Skeletal muscle satellite cell (primary cell): ENCODE measurements at regions not wholly inside any gene's neighbourhood (a gene's known extent, or its start where the extent isn't known, plus 50 kb on each side); places are given as distances from the start of the nearest gene placed in this dataset.

Experiments
- H3K27me3 ChIP-seq: 2 replicates; pipeline ENCODE4 v1.7.0; 2013; ENCODE audit warnings: low read length; ENCODE audit not compliant: control insufficient read depth, insufficient read depth
- H3K36me3 ChIP-seq: 2 replicates; pipeline ENCODE4 v1.7.0; 2013; ENCODE audit warnings: mild to moderate bottlenecking, control low read depth, low read length; ENCODE audit not compliant: insufficient read depth
- H3K4me1 ChIP-seq: 2 replicates; pipeline ENCODE4 v1.7.0; 2013; ENCODE audit warnings: low read length; ENCODE audit not compliant: control insufficient read depth, insufficient read depth
- H3K4me2 ChIP-seq: 2 replicates; pipeline ENCODE4 v1.7.0; 2013; ENCODE audit warnings: mild to moderate bottlenecking, low read length
- H3K4me3 ChIP-seq: 2 replicates; pipeline ENCODE4 v1.7.0; 2013; ENCODE audit warnings: low read length
- H3K9ac ChIP-seq: 2 replicates; pipeline ENCODE4 v1.7.0; 2013; ENCODE audit warnings: mild to moderate bottlenecking, low read depth, low read length, moderate library complexity
- H3K9me3 ChIP-seq: replicated peaks from 2 replicates; pipeline ENCODE4 v1.7.0; 2013; ENCODE audit warnings: mild to moderate bottlenecking, control low read depth, low read length

DNA sequence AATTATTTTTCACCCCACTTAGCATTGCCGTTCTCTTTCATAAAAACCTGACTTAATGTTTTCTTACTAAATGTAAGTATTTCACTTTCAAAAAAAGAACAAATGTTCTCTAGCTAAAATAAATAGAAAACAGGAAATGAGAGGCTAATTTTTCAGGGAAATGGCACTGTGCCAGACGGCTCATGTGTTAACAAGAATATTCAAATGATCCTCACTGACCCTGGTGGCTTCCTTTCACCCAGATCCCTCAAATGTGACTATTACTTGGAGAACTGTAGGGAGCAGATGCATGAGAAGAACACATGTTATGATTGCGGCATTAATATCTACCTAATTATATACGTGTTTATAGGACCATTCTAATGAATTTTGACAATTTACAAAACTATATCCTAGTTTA, 827.7 kb downstream of the SOCS6 start:
- no peak overlapping the region for H3K4me3 ChIP-seq
- H3K36me3 ChIP-seq: no peaks in the 10 kb centered on the region

DNA sequence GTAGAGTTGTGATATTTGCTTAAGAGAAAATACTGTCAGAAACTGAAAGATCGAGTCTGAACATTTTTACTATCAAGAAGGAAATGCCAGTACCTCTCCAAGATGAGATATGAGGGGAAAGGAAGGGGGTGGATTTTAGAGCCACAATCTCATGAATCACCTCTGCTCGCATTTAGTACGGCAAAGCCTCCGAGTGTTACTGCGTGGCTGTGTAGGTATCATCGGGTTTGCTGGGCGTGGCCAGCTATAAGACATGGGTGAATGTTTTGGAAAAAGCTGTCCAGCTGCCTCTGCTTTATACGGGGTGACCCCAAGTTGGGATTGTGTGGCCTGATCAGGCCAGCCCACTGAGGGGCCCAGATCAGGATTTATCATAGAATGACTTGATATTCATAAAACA, 826.4 kb downstream of the SOCS6 start:
- no peaks in the 10 kb centered on the region for H3K27me3 ChIP-seq
- H3K4me1 ChIP-seq: no peaks in the 10 kb centered on the region
- no peaks in the 10 kb centered on the region for H3K36me3 ChIP-seq
- no peak overlapping the region for H3K4me2 ChIP-seq
- H3K4me3 ChIP-seq: no peak overlapping the region
- peaks cover 3% of the 10 kb centered on the region for H3K9me3 ChIP-seq
- H3K9ac ChIP-seq: no peak overlapping the region

More for the DNA sequence above, 827.7 kb downstream of the SOCS6 start:
- H3K4me2 ChIP-seq: no peak overlapping the region
- peaks cover 3% of the 10 kb centered on the region for H3K9me3 ChIP-seq
- H3K9ac ChIP-seq: no peak overlapping the region
- H3K4me1 ChIP-seq: no peaks in the 10 kb centered on the region
- H3K27me3 ChIP-seq: no peaks in the 10 kb centered on the region

DNA sequence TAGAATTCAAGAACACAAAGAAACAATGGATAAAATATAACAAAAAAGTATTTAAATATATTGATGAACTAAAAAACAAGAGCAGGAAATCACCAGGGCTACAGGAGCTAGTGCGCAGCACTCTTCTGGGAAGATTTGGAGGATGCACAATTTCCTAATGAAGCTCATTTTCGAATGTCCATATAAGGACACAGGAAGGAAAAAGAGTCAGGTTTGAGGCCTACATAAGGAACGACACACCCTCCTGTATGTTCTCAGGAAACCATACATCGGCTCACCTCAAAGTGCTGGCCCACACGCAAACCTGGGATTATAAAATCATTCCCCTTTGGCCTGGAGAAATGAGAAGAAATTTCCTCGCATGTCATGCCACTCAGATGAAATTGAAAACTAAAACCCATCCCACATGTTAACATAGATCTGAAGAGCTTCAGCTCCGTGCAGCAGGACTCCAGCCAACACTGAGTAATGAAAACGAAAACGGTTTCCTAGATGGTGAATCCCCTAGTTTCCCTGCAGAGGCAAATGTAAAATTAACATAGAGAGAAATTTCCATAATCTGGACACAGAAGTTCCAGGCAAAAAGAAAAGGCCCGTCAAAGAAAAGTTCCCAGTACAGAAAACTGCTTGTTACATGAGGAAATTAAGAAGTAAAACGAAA, 825.8 kb downstream of the SOCS6 start:
- H3K4me2 ChIP-seq: no peak overlapping the region
- H3K27me3 ChIP-seq: no peaks in the 10 kb centered on the region
- H3K9ac ChIP-seq: no peak overlapping the region
- peaks cover 3% of the 10 kb centered on the region for H3K9me3 ChIP-seq
- no peaks in the 10 kb centered on the region for H3K36me3 ChIP-seq
- no peaks in the 10 kb centered on the region for H3K4me1 ChIP-seq
- no peak overlapping the region for H3K4me3 ChIP-seq

DNA sequence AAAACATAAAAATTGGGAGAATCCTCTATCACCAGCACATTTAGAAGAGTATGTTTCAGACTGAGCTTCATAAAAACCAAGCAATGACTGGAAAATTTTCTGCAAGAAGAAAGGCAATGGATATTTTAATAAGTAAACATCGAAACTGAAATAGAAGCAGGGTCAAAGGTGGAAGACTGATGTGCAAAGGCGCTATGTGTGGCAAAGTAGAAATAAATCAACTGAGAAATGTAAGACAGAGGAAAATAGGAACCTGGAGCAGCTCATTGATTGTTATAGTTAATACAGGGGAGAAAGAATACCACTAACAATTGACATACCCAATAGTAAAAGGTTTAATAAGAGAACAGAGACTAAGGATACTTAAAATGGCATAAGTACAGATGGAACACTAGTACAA, 818.4 kb downstream of the SOCS6 start:
- no peaks in the 10 kb centered on the region for H3K4me1 ChIP-seq
- no peak overlapping the region for H3K4me2 ChIP-seq
- H3K9me3 ChIP-seq: peaks cover 3% of the 10 kb centered on the region
- no peak overlapping the region for H3K9ac ChIP-seq
- H3K4me3 ChIP-seq: no peak overlapping the region
- H3K36me3 ChIP-seq: no peaks in the 10 kb centered on the region
- no peaks in the 10 kb centered on the region for H3K27me3 ChIP-seq

DNA sequence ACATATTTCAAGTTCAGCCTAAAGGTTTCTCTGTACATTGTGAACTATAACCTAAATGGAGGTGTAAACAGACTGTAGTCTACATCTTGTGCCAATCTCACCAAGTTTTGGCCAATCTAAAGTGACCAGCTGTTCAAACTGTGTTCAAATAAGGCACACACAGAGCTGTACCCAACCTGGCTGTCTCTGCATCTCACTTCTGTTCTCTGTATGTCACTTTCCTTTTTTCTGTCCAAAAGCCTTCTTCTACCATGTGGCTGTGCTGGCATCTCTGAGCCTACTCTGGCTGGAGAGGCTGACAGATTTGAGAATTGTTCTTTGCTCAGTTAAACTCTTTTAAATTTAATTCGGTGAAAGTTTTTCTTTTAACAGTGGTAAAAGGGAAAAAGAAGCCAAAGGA, 817.9 kb downstream of the SOCS6 start:
- Histone ChIP-seq H3K4me3 (no peak overlapping the region), H3K36me3 (no peaks in the 10 kb centered on the region), H3K4me1 (no peaks in the 10 kb centered on the region), H3K9me3 (peaks cover 3% of the 10 kb centered on the region), H3K27me3 (no peaks in the 10 kb centered on the region), H3K4me2 (no peak overlapping the region), H3K9ac (no peak overlapping the region)

DNA sequence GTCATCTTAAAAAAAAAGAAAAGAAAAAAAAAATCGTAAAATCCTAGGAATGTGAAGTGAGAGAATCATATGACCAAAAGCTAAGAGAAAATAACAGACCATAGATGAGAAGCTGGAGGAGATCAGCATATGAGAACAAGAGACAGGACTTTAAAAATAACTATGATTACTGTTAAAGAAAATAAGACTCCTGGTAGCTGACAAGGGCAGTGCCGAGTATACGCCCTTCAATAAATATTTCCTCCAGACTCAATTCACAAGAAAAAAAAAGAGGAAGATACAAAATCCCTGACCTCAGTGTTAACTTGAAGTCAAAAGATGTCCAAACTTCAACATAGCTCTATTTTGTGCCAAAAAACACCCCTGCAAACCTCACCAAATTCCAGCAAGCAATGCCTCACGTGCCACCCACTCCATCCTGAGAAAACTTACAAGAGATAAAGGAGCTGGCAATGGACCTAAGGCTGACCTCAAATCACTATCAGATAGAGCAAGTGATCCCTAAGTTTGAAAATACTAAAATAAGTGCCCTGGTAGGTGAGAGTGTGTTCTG, 817.2 kb downstream of the SOCS6 start:
- H3K9ac ChIP-seq: no peak overlapping the region
- H3K4me1 ChIP-seq: no peaks in the 10 kb centered on the region

DNA sequence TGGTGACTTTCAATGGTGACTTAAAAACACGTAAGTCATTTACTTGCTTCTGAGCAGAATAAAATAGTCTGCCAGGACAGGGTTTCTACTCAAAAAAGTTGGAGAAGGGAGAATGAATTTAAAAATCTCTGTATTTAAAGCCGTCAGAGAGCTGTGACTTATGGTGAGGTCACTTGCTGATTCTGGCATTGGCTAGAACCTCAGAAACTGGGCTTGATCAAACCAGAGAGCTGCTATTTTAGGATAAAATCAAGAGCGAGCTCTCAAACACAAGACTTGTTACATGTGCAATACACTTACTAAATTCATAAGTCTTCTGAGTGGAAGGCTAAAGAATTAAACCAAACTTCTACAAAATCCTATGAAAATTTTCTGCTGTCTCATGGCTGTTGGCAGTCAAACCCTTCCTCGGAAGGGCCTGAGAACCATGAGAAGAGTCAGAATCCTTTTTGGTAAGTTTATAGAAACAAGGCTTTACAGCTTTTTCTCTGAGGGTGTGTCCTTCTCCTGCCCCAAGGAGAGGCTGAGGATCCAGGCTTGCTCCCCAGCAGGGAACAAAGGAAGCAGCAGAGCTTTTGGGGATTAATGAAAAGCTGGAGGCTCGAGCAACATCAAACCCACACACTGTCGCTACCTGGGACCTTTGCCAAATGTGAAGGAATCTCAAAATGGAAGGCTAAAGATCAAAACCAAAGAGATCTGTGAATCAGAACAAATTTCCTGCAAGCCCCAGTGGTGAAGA, 816.4 kb downstream of the SOCS6 start:
- no peaks in the 10 kb centered on the region for H3K9me3 ChIP-seq
- H3K4me1 ChIP-seq: no peaks in the 10 kb centered on the region
- H3K36me3 ChIP-seq: no peaks in the 10 kb centered on the region
- H3K4me3 ChIP-seq: no peak overlapping the region
- no peak overlapping the region for H3K4me2 ChIP-seq
- H3K9ac ChIP-seq: no peak overlapping the region
- no peaks in the 10 kb centered on the region for H3K27me3 ChIP-seq

More for the DNA sequence above, 817.2 kb downstream of the SOCS6 start:
- no peaks in the 10 kb centered on the region for H3K36me3 ChIP-seq
- H3K4me2 ChIP-seq: no peak overlapping the region
- H3K27me3 ChIP-seq: no peaks in the 10 kb centered on the region
- no peak overlapping the region for H3K4me3 ChIP-seq
- H3K9me3 ChIP-seq: peaks cover 3% of the 10 kb centered on the region

DNA sequence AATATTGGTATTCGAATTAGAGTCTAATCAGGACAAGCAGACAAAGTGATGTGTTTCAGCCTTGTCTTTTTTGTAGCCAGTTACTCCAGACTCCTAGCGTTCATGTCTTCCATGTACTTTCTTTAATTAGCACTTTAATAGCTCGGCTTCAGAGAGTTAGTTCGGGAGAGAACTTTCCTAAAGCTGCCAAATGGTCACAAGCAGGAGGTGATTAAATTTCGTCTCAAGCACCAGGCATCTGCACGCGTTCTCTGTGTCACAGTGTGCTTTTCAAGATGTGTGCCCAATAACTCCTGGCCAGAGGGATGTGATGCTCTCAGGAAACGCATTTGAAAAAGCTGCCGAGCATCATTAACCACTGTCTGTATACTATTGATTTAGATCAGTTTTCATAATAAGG, 790.8 kb downstream of the SOCS6 start:
- no peaks in the 10 kb centered on the region for H3K4me1 ChIP-seq
- no peaks in the 10 kb centered on the region for H3K36me3 ChIP-seq
- H3K9me3 ChIP-seq: peaks cover 11% of the 10 kb centered on the region
- H3K27me3 ChIP-seq: no peaks in the 10 kb centered on the region
- H3K4me2 ChIP-seq: no peak overlapping the region
- no peak overlapping the region for H3K9ac ChIP-seq
- H3K4me3 ChIP-seq: no peak overlapping the region

DNA sequence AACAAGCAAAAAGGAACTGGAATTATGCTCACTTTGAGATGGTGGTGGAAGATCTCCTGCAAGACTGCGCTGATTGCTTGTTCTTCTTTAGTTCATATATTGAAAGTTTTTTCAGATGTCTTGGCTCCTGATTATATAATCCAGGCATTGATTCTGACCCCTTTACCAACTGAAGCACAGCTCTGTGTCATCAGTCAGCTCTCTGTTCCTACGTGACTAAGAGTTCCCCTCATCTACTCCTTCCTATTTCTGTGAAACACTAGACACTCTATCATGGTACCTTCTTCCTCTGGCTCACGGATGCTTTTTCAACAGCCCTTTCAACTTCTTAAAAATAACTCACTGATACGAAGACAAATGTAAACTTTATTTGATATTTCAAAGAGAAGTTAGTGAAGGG, 788.6 kb downstream of the SOCS6 start:
- Histone ChIP-seq H3K4me1 (no peaks in the 10 kb centered on the region), H3K9me3 (peaks cover 11% of the 10 kb centered on the region), H3K4me2 (no peak overlapping the region), H3K27me3 (no peaks in the 10 kb centered on the region), H3K4me3 (no peak overlapping the region), H3K9ac (no peak overlapping the region), H3K36me3 (no peaks in the 10 kb centered on the region)

DNA sequence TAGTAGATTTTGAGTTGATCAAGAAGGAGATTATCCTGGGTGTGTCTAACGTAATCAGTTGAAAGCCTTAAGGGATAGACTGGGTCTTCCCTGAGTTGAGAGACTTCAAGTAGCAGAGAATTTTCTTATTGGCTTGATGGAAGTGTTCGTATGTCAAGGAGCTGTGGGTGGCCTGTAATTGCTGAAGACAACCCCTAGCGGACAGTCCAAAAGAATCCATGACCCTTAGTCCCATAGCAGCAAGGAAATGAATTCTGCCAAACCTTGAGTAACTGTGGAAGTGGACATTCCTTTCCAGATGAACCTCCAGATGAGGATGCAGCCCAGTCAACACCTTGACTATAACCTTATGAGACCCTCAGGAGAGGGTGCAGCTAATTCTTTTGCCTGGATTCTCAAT, 786.3 kb downstream of the SOCS6 start:
- Histone ChIP-seq H3K4me1 (no peaks in the 10 kb centered on the region), H3K9ac (no peak overlapping the region), H3K36me3 (no peaks in the 10 kb centered on the region), H3K27me3 (no peaks in the 10 kb centered on the region), H3K4me2 (no peak overlapping the region), H3K9me3 (peaks cover 11% of the 10 kb centered on the region), H3K4me3 (no peak overlapping the region)

DNA sequence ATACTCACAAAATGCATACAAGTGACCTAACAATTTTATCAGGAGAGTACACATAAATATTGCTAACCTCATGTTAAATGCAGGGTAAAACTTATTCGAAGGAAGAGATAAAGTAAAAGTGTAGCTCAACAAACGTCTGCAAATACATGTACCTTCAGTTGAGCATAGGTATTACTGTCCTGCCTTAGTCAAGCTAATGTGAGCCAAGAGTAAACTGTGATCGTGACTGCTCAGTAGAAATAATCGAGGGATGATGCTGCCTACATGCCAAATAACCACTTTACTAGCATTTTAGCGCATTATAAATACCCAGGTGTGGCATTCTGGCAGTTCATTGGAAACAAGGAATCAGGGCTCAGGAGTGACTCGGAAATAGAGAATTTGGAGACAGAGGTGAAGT, 779.5 kb downstream of the SOCS6 start:
- H3K27me3 ChIP-seq: no peaks in the 10 kb centered on the region
- no peaks in the 10 kb centered on the region for H3K36me3 ChIP-seq
- H3K9ac ChIP-seq: no peak overlapping the region
- no peak overlapping the region for H3K4me2 ChIP-seq
- no peaks in the 10 kb centered on the region for H3K4me1 ChIP-seq
- H3K4me3 ChIP-seq: no peak overlapping the region
- H3K9me3 ChIP-seq: peaks cover 3% of the 10 kb centered on the region

DNA sequence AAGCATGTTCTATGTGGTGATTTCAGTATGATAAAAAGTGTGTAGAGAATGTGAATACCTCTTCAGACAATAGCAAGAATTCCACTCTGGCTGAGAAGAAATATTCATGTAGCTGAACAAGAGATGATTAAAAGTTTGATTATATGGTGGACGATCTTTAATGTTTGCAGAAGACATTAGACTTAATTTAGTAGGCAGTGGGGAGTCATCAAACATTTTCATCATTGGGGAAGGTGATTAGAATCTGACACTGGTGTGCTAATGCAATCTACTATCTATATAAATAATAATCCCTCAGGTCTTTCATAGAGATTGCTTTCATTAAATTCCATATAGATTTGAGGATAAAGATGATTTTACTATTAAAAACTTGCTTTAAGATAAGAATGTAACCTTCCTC, 761.0 kb downstream of the SOCS6 start:
- no peaks in the 10 kb centered on the region for H3K36me3 ChIP-seq
- peaks cover 3% of the 10 kb centered on the region for H3K9me3 ChIP-seq
- H3K4me1 ChIP-seq: no peaks in the 10 kb centered on the region
- H3K9ac ChIP-seq: no peak overlapping the region
- H3K27me3 ChIP-seq: no peaks in the 10 kb centered on the region
- no peak overlapping the region for H3K4me2 ChIP-seq
- H3K4me3 ChIP-seq: no peak overlapping the region
